ENCODE measurements at regions not wholly inside any gene's neighbourhood (a gene's known extent, or its start where the extent isn't known, plus 50 kb on each side); places are given as distances from the start of the nearest gene placed in this dataset.

DNA sequence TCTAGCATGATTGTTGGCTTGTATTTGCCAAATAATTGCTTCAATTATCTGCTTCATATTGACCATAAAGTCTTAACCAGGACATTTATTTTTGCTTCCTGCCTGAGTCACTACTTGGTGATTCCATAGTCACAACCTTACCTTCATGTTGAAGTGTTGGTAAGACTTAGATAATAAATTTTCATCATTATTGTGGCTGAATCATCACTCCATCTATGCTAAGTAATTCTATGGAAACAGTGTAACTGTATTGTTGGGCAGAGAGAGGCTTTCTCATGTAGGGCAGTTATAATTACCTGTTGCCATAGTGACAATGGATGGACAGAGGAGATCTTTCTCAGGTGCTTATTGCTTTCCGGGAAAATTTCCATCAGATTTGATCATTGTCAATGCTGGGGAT, 330.7 kb upstream of the LRRC3B start:
- H3K27ac ChIP-seq: no peak overlapping the region
- H3K27me3 ChIP-seq: no peaks in the 10 kb centered on the region
- H3K9me3 ChIP-seq: no peaks in the 10 kb centered on the region
- H3K36me3 ChIP-seq: no peaks in the 10 kb centered on the region
- no peak for DNase-seq (ENCODE audit: low spot score in 2 of 2)
- WGBS, 2 donors: 91 to 100% methylated on average over 1 of the region's 1 CpG
- H3K4me1 ChIP-seq: no peaks in the 10 kb centered on the region
- no peak for TF ChIP-seq EP300 (IDR thresholded peaks at IDR 0.05)
- no peak for TF ChIP-seq POLR2A (IDR thresholded peaks at IDR 0.05)
- TF ChIP-seq, protein P1, sequence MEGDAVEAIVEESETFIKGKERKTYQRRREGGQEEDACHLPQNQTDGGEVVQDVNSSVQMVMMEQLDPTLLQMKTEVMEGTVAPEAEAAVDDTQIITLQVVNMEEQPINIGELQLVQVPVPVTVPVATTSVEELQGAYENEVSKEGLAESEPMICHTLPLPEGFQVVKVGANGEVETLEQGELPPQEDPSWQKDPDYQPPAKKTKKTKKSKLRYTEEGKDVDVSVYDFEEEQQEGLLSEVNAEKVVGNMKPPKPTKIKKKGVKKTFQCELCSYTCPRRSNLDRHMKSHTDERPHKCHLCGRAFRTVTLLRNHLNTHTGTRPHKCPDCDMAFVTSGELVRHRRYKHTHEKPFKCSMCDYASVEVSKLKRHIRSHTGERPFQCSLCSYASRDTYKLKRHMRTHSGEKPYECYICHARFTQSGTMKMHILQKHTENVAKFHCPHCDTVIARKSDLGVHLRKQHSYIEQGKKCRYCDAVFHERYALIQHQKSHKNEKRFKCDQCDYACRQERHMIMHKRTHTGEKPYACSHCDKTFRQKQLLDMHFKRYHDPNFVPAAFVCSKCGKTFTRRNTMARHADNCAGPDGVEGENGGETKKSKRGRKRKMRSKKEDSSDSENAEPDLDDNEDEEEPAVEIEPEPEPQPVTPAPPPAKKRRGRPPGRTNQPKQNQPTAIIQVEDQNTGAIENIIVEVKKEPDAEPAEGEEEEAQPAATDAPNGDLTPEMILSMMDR (IDR thresholded peaks at IDR 0.05): no peak
- no peak overlapping the region for H3K4me3 ChIP-seq

DNA sequence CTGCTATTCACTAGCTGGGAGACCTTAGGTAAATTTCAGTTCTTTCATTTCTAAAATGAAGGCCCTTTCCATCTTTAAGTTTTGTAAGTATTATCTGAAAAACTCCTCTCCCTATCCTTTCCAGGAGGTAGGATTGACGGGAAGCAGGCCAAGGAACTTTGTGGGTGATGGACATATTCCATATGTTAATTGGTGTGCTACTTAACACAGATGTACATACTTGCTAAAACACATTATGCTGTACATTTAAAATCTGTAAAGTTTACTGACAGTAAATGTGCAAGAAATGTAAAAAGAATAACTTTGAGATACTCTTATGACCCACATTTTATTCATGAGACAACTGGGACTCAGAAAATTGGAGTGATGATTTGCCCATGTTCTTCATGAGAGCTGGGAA, 329.8 kb upstream of the LRRC3B start:
- H3K4me1 ChIP-seq: no peaks in the 10 kb centered on the region
- H3K27me3 ChIP-seq: no peaks in the 10 kb centered on the region
- TF ChIP-seq POLR2A (IDR thresholded peaks at IDR 0.05) (no peak), EP300 (IDR thresholded peaks at IDR 0.05) (no peak)
- TF ChIP-seq, protein P1 (IDR thresholded peaks at IDR 0.05): no peak
- DNase-seq (ENCODE audit: low spot score in 2 of 2): no peak
- H3K36me3 ChIP-seq: no peaks in the 10 kb centered on the region
- no peaks in the 10 kb centered on the region for H3K9me3 ChIP-seq
- H3K4me3 ChIP-seq: no peak overlapping the region
- no peak overlapping the region for H3K27ac ChIP-seq
- WGBS, 2 donors: 84 to 88% methylated on average over 1 of the region's 1 CpG

DNA sequence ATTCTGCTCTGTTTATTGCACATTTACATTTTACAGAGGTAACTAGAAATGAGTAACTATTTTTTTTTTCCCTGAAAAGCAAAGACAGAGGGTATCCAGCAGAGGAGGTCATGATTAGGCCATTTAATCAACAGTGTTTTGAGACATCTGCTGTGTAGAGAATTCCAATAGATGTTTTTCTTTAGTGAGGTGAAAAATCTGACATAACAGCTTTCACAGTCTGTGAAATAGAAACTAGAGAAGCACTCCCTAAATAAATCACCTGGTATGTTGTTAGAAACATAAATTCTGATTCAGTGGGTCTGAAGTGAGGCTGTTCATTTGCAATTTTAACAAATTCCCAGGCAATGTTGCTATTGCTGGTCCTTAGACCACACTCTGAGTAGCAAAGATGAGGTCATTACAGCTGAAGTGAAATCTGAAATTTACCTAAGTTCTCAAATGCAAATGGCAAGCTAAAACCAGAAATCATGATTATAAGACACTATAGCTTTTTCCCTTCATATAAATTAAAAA, 329.2 kb upstream of the LRRC3B start:
- H3K4me1 ChIP-seq: no peaks in the 10 kb centered on the region
- no peak overlapping the region for H3K4me3 ChIP-seq
- DNase-seq (ENCODE audit: low spot score in 2 of 2): no peak
- H3K27me3 ChIP-seq: no peaks in the 10 kb centered on the region
- H3K9me3 ChIP-seq: no peaks in the 10 kb centered on the region
- H3K27ac ChIP-seq: no peak overlapping the region
- H3K36me3 ChIP-seq: no peaks in the 10 kb centered on the region
- no peak for TF ChIP-seq EP300 (IDR thresholded peaks at IDR 0.05)
- TF ChIP-seq POLR2A (IDR thresholded peaks at IDR 0.05): no peak
- TF ChIP-seq, protein P1 (IDR thresholded peaks at IDR 0.05): no peak

DNA sequence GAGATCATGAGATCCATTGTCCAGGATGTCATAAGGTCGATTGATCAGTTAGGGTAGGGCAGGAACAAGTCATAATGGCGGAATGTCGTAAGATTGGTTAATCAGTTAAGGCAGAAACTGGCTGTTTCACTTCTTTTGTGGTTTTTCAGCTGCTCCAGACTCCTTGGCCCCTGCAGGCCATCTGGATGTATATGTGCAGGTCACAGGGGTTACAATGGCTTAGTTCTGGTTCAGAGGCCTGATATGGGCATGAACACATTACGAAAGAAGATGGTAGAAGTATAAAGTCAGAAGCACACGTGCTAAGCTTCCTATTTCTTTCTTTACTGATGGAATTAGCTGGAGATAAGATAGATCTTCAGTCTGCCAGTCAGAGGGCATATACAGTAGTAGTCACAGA, 315.4 kb upstream of the LRRC3B start:
- 91 to 93% methylated on average over 5 of the region's 5 CpGs for WGBS, 2 donors
- TF ChIP-seq, protein P1 (IDR thresholded peaks at IDR 0.05): no peak
- TF ChIP-seq EP300 (IDR thresholded peaks at IDR 0.05): no peak
- no peak for TF ChIP-seq POLR2A (IDR thresholded peaks at IDR 0.05)

DNA sequence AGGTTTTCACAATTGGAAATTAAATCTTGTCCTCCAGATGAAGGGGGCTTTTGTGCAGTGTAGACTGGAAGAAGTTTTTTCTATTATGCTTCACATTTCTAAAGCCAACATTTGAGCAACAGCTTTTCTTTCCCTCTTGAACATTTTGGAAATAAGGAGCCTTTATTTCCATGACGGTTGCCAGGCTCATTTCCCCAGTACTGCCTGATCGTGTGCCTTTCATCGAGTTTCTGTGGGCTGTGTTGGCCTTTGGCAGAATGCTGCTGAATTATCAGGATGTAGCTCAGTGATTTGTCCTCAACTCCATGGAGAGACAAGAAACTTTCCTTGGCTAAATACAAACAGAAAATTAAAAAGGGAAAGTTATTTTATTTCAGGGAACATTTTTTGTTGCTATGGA, 314.8 kb upstream of the LRRC3B start:
- Histone ChIP-seq H3K36me3 (no peaks in the 10 kb centered on the region), H3K27me3 (no peaks in the 10 kb centered on the region), H3K9me3 (no peaks in the 10 kb centered on the region), H3K4me3 (no peak overlapping the region), H3K27ac (no peak overlapping the region), H3K4me1 (no peaks in the 10 kb centered on the region)
- no peak for DNase-seq (ENCODE audit: low spot score in 2 of 2)
- TF ChIP-seq EP300 (IDR thresholded peaks at IDR 0.05) (no peak), POLR2A (IDR thresholded peaks at IDR 0.05) (no peak)
- TF ChIP-seq, protein P1 (IDR thresholded peaks at IDR 0.05): no peak
- 23 to 31% methylated on average over 3 of the region's 3 CpGs for WGBS, 2 donors

More for the DNA sequence above, 315.4 kb upstream of the LRRC3B start:
- Histone ChIP-seq H3K27me3 (no peaks in the 10 kb centered on the region), H3K9me3 (no peaks in the 10 kb centered on the region), H3K36me3 (no peaks in the 10 kb centered on the region), H3K4me1 (no peaks in the 10 kb centered on the region), H3K27ac (no peak overlapping the region), H3K4me3 (no peak overlapping the region)
- DNase-seq (ENCODE audit: low spot score in 2 of 2): no peak

Data from tibial nerve (tissue), 4 donors.